ENCODE measurements at regions not wholly inside any gene's neighbourhood (a gene's known extent, or its start where the extent isn't known, plus 50 kb on each side); places are given as distances from the start of the nearest gene placed in this dataset.

- TF ChIP-seq, protein P1, sequence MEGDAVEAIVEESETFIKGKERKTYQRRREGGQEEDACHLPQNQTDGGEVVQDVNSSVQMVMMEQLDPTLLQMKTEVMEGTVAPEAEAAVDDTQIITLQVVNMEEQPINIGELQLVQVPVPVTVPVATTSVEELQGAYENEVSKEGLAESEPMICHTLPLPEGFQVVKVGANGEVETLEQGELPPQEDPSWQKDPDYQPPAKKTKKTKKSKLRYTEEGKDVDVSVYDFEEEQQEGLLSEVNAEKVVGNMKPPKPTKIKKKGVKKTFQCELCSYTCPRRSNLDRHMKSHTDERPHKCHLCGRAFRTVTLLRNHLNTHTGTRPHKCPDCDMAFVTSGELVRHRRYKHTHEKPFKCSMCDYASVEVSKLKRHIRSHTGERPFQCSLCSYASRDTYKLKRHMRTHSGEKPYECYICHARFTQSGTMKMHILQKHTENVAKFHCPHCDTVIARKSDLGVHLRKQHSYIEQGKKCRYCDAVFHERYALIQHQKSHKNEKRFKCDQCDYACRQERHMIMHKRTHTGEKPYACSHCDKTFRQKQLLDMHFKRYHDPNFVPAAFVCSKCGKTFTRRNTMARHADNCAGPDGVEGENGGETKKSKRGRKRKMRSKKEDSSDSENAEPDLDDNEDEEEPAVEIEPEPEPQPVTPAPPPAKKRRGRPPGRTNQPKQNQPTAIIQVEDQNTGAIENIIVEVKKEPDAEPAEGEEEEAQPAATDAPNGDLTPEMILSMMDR (IDR thresholded peaks at IDR 0.05) = no peak
- Histone ChIP-seq H3K36me3 (no peaks in the 10 kb centered on the region), H3K27ac (peak overlapping the region in 1 of 4 donors; percentile 66), H3K9me3 (no peaks in the 10 kb centered on the region), H3K4me1 (peaks cover 14 to 23% (median 18%) of the 10 kb centered on the region in 3 donors), H3K27me3 (no peaks in the 10 kb centered on the region), H3K4me3 (no peak overlapping the region)
- no peak for DNase-seq
- intact Hi-C loops (cut with DNase I) = no loop called here
- no peak for FAIRE-seq
- peak in 3 of 4 donors; percentile 17 to 23 (median 23) for ATAC-seq
- 75 to 79% methylated on average over 10 of the region's 10 CpGs for WGBS, 2 donors
These were observed 71.6 kb downstream of the CD2 start for GRCh38 chr1:116825720-116826438.

DNA sequence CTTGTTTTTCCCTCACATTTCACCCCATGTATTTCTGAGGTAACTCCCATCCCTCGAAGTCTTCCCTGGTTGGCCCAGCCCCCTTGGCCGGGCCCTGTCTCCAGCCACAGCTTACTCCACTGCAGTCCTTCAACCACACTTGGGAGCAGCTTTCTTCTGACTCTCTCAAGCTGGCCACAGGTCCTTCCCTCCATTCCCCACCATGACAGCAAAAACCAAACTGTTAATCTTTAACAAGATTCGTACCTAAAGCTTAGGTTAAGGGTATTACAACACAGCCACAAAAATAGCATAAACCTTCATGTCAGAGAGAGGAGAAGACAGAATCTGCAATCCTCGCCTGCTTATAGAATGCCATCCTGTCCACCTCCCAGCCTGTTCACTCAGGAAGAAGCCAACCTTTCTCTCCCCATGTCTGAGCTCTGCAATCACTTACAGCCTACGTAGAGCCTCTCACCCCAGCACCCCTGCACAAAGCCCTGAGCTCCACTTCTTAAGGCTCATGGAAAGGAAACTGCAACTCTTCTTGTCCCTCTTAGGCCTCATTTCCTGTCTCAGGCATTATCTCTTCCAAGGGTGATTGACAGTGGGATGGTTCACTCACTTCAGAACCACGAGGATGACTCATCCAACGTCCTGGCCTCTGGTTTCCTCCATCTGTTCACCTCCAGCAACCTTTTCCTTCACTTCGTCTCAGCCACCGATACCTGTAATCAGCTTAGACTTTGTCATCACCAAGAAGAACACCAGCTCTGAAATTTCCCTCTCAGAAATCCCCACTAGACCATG, 72.8 kb downstream of the CD2 start:
- Histone ChIP-seq H3K36me3 (no peaks in the 10 kb centered on the region), H3K4me3 (no peak overlapping the region), H3K4me1 (peaks cover 15 to 27% (median 16%) of the 10 kb centered on the region in 3 donors), H3K27ac (no peak overlapping the region), H3K9me3 (no peaks in the 10 kb centered on the region), H3K27me3 (no peaks in the 10 kb centered on the region)
- DNase-seq (no peak), FAIRE-seq (no peak), ATAC-seq (peak in 1 of 4 donors; percentile 13)
- TF ChIP-seq, protein P1 (IDR thresholded peaks at IDR 0.05) = no peak
- intact Hi-C loops (cut with DNase I) = no loop called here
- 65 to 66% methylated on average over 9 of the region's 9 CpGs for WGBS, 2 donors

GRCh38 chr1:116827607-116828105, 73.4 kb downstream of the CD2 start:
- no peak overlapping the region for H3K27ac ChIP-seq
- no peaks in the 10 kb centered on the region for H3K9me3 ChIP-seq
- DNase-seq (no peak), ATAC-seq (no peak), FAIRE-seq (no peak)
- H3K36me3 ChIP-seq = no peaks in the 10 kb centered on the region
- peaks cover 21 to 31% (median 21%) of the 10 kb centered on the region in 3 donors for H3K4me1 ChIP-seq
- TF ChIP-seq, protein P1 (IDR thresholded peaks at IDR 0.05) = no peak
- H3K4me3 ChIP-seq = no peak overlapping the region
- intact Hi-C loops (cut with DNase I) = no loop called here
- H3K27me3 ChIP-seq = no peaks in the 10 kb centered on the region
- 96 to 98% methylated on average over 2 of the region's 2 CpGs for WGBS, 2 donors

- no peaks in the 10 kb centered on the region for H3K36me3 ChIP-seq
- H3K4me1 ChIP-seq = peaks cover 10 to 28% (median 13%) of the 10 kb centered on the region in 3 donors
- no peaks in the 10 kb centered on the region for H3K9me3 ChIP-seq
- DNase-seq (no peak), FAIRE-seq (no peak), ATAC-seq (peak; percentile 57 to 79 (median 69))
- H3K4me3 ChIP-seq = no peak overlapping the region
- H3K27me3 ChIP-seq = no peaks in the 10 kb centered on the region
- TF ChIP-seq, protein P1 (IDR thresholded peaks at IDR 0.05) = no peak
- 38 to 43% methylated on average over 6 of the region's 6 CpGs for WGBS, 2 donors
- peak overlapping the region; percentile 31 to 76 (median 58) for H3K27ac ChIP-seq
- intact Hi-C loops (cut with DNase I) = no loop called here
These were observed 77.3 kb upstream of the PTGFRN start for GRCh38 chr1:116832308-116832931.
